Adrenal gland (tissue), 9 donors: ENCODE measurements at regions not wholly inside any gene's neighbourhood (a gene's known extent, or its start where the extent isn't known, plus 50 kb on each side); places are given as distances from the start of the nearest gene placed in this dataset.

Experiments used
- DNase-seq, 7 donors: peaks; one replicate each; pipeline ENCODE4 v3.0.0-alpha.2; 2019 to 2020
- H3K27ac ChIP-seq, 5 donors: fragments of 200-600 bp; sonication (generic) in 4 of 5; 1 replicate in 3 of 5; 2 replicates in 2 of 5; pipeline versions ENCODE4 v1.5.1 to v1.8.0; 2016 to 2020; ENCODE audit warnings: mild to moderate bottlenecking in 1 of 5
- H3K27me3 ChIP-seq: fragments of 200-600 bp; 2 replicates; pipeline ENCODE4 v1.8.0; 2021
- H3K36me3 ChIP-seq, 2 donors: fragments of 200-600 bp; replicated peaks in 1 of 2; 1 replicate in 1 of 2; 2 replicates in 1 of 2; pipeline versions ENCODE4 v1.5.1 to v1.8.0; 2018 to 2022
- H3K4me1 ChIP-seq, 2 donors: fragments of 200-600 bp; replicated peaks in 1 of 2; 1 replicate in 1 of 2; 2 replicates in 1 of 2; pipeline versions ENCODE4 v1.5.1 to v1.8.0; 2018 to 2021
- H3K4me3 ChIP-seq, 4 donors: fragments of 200-600 bp; sonication (generic) in 3 of 4; one replicate each; pipeline ENCODE4 v1.5.1; 2016 to 2018
- H3K9me3 ChIP-seq, 3 donors: fragments of 200-600 bp; sonication (generic) in 1 of 3; replicated peaks in 1 of 3; 1 replicate in 2 of 3; 2 replicates in 1 of 3; pipeline versions ENCODE4 v1.5.1 to v1.8.0; 2016 to 2021
- CTCF ChIP-seq, 6 experiments: fragments of 450-650 bp in 4 of 6; fragments of 200-600 bp in 2 of 6; sonication (generic) in 1 of 6; IDR thresholded peaks; 1 replicate in 5 of 6; 2 replicates in 1 of 6; pipeline versions ENCODE4 v1.5.1 to v1.8.0; 2016 to 2021; ENCODE audit warnings: antibody characterized with exemption in 6 of 6, mild to moderate bottlenecking in 2 of 6, moderate library complexity in 1 of 6
- POLR2A ChIP-seq, 2 donors: fragments of 450-650 bp; IDR thresholded peaks; one replicate each; pipeline ENCODE4 v1.6.1; 2017; ENCODE audit warnings: antibody characterized with exemption in 2 of 2, mild to moderate bottlenecking in 2 of 2, moderate library complexity in 1 of 2
- WGBS, 4 donors: extraction: QIAGEN DNeasy Blood & Tissue Kit in 2 of 4; methylation state at CpG; one replicate each; pipeline versions ENCODE4 v1.1.5 to v1.1.7; 2013 to 2017; 5-methylcytosine and 5-hydroxymethylcytosine counted together
- intact Hi-C, 2 donors: fragments of 100-400 bp; cut with DNase I; formaldehyde crosslinking; loops; one replicate each; pipeline versions ENCODE4 v1.14.1 to v1.15.0; 2022 to 2023
- donor health status: healthy with polysubstance abuse.
- donor health status: Bipolar disorder and iron deficiency.
- donor health status: DM: yes; HTN: yes; CAD: no.
- donor health status: DM: no; HTN: no; CAD: no.
- donor health status: DM: no; HTN: no; CAD: no.

- no peak for DNase-seq
- WGBS, 4 donors = 80 to 96% (median 87%) methylated on average over 5 of the region's 5 CpGs
- TF ChIP-seq CTCF (IDR thresholded peaks at IDR 0.05) (no peak), POLR2A (IDR thresholded peaks at IDR 0.05) (no peak)
- Histone ChIP-seq H3K4me3 (no peak overlapping the region), H3K36me3 (no peaks in the 10 kb centered on the region), H3K27ac (no peak overlapping the region), H3K9me3 (peaks cover 0 to 3% (median 0%) of the 10 kb centered on the region in 3 donors), H3K27me3 (no peaks in the 10 kb centered on the region), H3K4me1 (no peaks in the 10 kb centered on the region)
- intact Hi-C loops = no loop called here
These were observed 379.3 kb upstream of the CBLB start for GRCh38 chr3:106247902-106248684.

GRCh38 chr3:106249159-106249558, 380.3 kb upstream of the CBLB start:
- Histone ChIP-seq H3K4me3 (no peak overlapping the region), H3K27me3 (no peaks in the 10 kb centered on the region), H3K36me3 (no peaks in the 10 kb centered on the region), H3K4me1 (no peaks in the 10 kb centered on the region), H3K9me3 (peaks cover 0 to 7% (median 0%) of the 10 kb centered on the region in 3 donors), H3K27ac (no peak overlapping the region)
- DNase-seq = no peak
- WGBS, 4 donors = 83 to 96% (median 92%) methylated on average over 2 of the region's 2 CpGs
- no peak for TF ChIP-seq CTCF (IDR thresholded peaks at IDR 0.05)
- no peak for TF ChIP-seq POLR2A (IDR thresholded peaks at IDR 0.05)
- intact Hi-C loops = no loop called here

GRCh38 chr3:106249981-106250380, 381.2 kb upstream of the CBLB start:
- no peak overlapping the region for H3K4me3 ChIP-seq
- no peaks in the 10 kb centered on the region for H3K27me3 ChIP-seq
- DNase-seq = no peak
- H3K9me3 ChIP-seq = peaks cover 0 to 7% (median 0%) of the 10 kb centered on the region in 3 donors
- TF ChIP-seq CTCF (IDR thresholded peaks at IDR 0.05) (no peak), POLR2A (IDR thresholded peaks at IDR 0.05) (no peak)
- H3K4me1 ChIP-seq = no peaks in the 10 kb centered on the region
- intact Hi-C loops = no loop called here
- no peaks in the 10 kb centered on the region for H3K36me3 ChIP-seq
- no peak overlapping the region for H3K27ac ChIP-seq

- peaks cover 0 to 7% (median 0%) of the 10 kb centered on the region in 3 donors for H3K9me3 ChIP-seq
- H3K27me3 ChIP-seq = no peaks in the 10 kb centered on the region
- no peaks in the 10 kb centered on the region for H3K36me3 ChIP-seq
- TF ChIP-seq POLR2A (IDR thresholded peaks at IDR 0.05) = no peak
- TF ChIP-seq CTCF (IDR thresholded peaks at IDR 0.05) = no peak
- no peaks in the 10 kb centered on the region for H3K4me1 ChIP-seq
- H3K27ac ChIP-seq = no peak overlapping the region
- H3K4me3 ChIP-seq = no peak overlapping the region
- intact Hi-C loops = no loop called here
- whole genome bisulfite sequencing, 4 donors = 92 to 96% (median 95%) methylated on average over 2 of the region's 2 CpGs
- no peak for DNase-seq
These were observed 382.5 kb upstream of the CBLB start for GRCh38 chr3:106251160-106251892.
